ENCODE measurements at regions not wholly inside any gene's neighbourhood (a gene's known extent, or its start where the extent isn't known, plus 50 kb on each side); places are given as distances from the start of the nearest gene placed in this dataset.
"Not testable (repeated sequence)": the region's sequence is repeated elsewhere in the genome, so short reads cannot be mapped to it uniquely, and the experiment has no call there.

DNA sequence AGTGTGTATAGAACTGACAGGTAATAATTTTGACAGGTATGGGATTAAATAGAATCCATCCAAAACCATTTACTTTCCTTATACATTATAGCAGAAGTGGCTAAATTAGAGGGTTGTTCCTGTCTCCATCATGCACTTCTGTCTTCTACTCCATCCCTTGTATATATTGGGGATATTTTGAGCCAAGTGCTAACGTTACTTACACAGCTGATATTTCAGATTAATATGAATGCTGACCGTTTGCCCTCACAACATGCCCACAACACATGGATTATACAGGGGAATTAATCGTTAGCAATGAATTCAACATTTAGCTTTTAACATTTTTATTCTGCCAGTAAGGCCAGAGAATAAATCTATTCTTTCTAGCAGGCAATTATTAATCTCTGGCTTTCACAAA is 1125.0 kb upstream of the FAM98A start:
- H3K4ac ChIP-seq (ENCODE audit: low read depth, low read length) = no peak overlapping the region
- no peak overlapping the region for H3K9ac ChIP-seq (ENCODE audit: low read length)
- no peak overlapping the region for H3K56ac ChIP-seq (ENCODE audit: low read length)
- no peak overlapping the region for H3K23ac ChIP-seq (ENCODE audit: low read length)
- WGBS (ENCODE audit: extremely low coverage, insufficient coverage, low lambda C conversion rate) = no CpG with 5 or more reads among the region's 3 CpGs
- H2BK15ac ChIP-seq (replicated peaks; ENCODE audit: low read depth) = no peak overlapping the region
- H4K8ac ChIP-seq (ENCODE audit: low read depth, low read length) = no peak overlapping the region
- no peaks in the 10 kb centered on the region for H3K27me3 ChIP-seq (ENCODE audit: insufficient read depth, low read length, poor library complexity)
- DNase-seq = no peak
- no peak overlapping the region for H3K27ac ChIP-seq (ENCODE audit: low read depth, low read length)
- no peaks in the 10 kb centered on the region for H3K36me3 ChIP-seq (ENCODE audit: control insufficient read depth, insufficient read depth, low read length)
- no peak overlapping the region for H3K4me3 ChIP-seq (ENCODE audit: low read length)
- no peak overlapping the region for H4K5ac ChIP-seq (ENCODE audit: low read length)
- no peak overlapping the region for H2BK120ac ChIP-seq (ENCODE audit: low read depth, low read length)
- no peak overlapping the region for H2BK5ac ChIP-seq (ENCODE audit: low read length)
- no peak overlapping the region for H2AK5ac ChIP-seq (ENCODE audit: low read length)
- H3K4me1 ChIP-seq (ENCODE audit: control insufficient read depth, low read depth, low read length) = no peaks in the 10 kb centered on the region
- H3K79me2 ChIP-seq (ENCODE audit: control insufficient read depth, insufficient read depth, low read length) = no peaks in the 10 kb centered on the region
- H3K79me1 ChIP-seq (ENCODE audit: low read length) = no peaks in the 10 kb centered on the region
- H3K4me2 ChIP-seq (ENCODE audit: low read length) = no peak overlapping the region
- no peak overlapping the region for H3K18ac ChIP-seq (ENCODE audit: low read length)

DNA sequence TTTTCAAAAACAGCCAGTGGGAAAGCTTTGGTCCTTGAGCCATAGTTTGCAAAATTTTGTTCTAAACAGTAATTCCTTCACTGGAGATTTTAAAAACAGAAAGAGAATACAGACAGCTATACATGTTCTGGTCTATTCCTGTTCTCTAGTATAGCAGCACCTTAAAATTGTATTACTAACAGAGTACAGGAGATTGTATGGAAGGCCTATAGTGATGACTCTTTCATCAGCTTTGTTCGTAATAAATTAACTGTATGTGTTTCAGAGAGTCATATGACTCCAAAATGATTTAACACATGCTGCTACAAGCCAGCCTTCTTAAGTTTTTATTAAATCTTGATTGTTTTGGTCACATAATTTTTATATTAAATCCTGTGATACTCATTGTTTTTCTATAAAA is 1124.6 kb upstream of the FAM98A start:
- Histone ChIP-seq H4K8ac (ENCODE audit: low read depth, low read length) (no peak overlapping the region), H3K27ac (ENCODE audit: low read depth, low read length) (no peak overlapping the region), H3K18ac (ENCODE audit: low read length) (no peak overlapping the region), H3K79me2 (ENCODE audit: control insufficient read depth, insufficient read depth, low read length) (no peaks in the 10 kb centered on the region), H3K4ac (ENCODE audit: low read depth, low read length) (no peak overlapping the region), H3K23ac (ENCODE audit: low read length) (no peak overlapping the region), H3K4me2 (ENCODE audit: low read length) (no peak overlapping the region), H2AK5ac (ENCODE audit: low read length) (no peak overlapping the region), H3K9ac (ENCODE audit: low read length) (no peak overlapping the region), H2BK5ac (ENCODE audit: low read length) (no peak overlapping the region), H4K5ac (ENCODE audit: low read length) (no peak overlapping the region), H3K4me1 (ENCODE audit: control insufficient read depth, low read depth, low read length) (no peaks in the 10 kb centered on the region), H3K36me3 (ENCODE audit: control insufficient read depth, insufficient read depth, low read length) (no peaks in the 10 kb centered on the region), H3K79me1 (ENCODE audit: low read length) (no peaks in the 10 kb centered on the region), H3K4me3 (ENCODE audit: low read length) (no peak overlapping the region), H2BK120ac (ENCODE audit: low read depth, low read length) (no peak overlapping the region), H3K27me3 (ENCODE audit: insufficient read depth, low read length, poor library complexity) (no peaks in the 10 kb centered on the region), H2BK15ac (replicated peaks; ENCODE audit: low read depth) (no peak overlapping the region), H3K56ac (ENCODE audit: low read length) (no peak overlapping the region)
- no CpG with 5 or more reads among the region's 1 CpG for WGBS (ENCODE audit: extremely low coverage, insufficient coverage, low lambda C conversion rate)
- no peak for DNase-seq

- Histone ChIP-seq H2BK15ac (replicated peaks; ENCODE audit: low read depth) (no peak overlapping the region), H3K4me2 (ENCODE audit: low read length) (no peak overlapping the region), H3K79me2 (ENCODE audit: control insufficient read depth, insufficient read depth, low read length) (no peaks in the 10 kb centered on the region), H3K4me3 (ENCODE audit: low read length) (no peak overlapping the region), H3K18ac (ENCODE audit: low read length) (peak overlapping the region; percentile 25), H3K27ac (ENCODE audit: low read depth, low read length) (no peak overlapping the region), H3K79me1 (ENCODE audit: low read length) (no peaks in the 10 kb centered on the region), H3K27me3 (ENCODE audit: insufficient read depth, low read length, poor library complexity) (no peaks in the 10 kb centered on the region), H3K36me3 (ENCODE audit: control insufficient read depth, insufficient read depth, low read length) (no peaks in the 10 kb centered on the region), H2AK5ac (ENCODE audit: low read length) (no peak overlapping the region), H3K56ac (ENCODE audit: low read length) (no peak overlapping the region), H4K5ac (ENCODE audit: low read length) (no peak overlapping the region), H3K23ac (ENCODE audit: low read length) (no peak overlapping the region), H3K9ac (ENCODE audit: low read length) (no peak overlapping the region), H2BK5ac (ENCODE audit: low read length) (peak overlapping the region; percentile 75), H3K4me1 (ENCODE audit: control insufficient read depth, low read depth, low read length) (no peaks in the 10 kb centered on the region), H4K8ac (ENCODE audit: low read depth, low read length) (no peak overlapping the region), H2BK120ac (ENCODE audit: low read depth, low read length) (no peak overlapping the region), H3K4ac (ENCODE audit: low read depth, low read length) (peak overlapping the region; percentile 62)
- DNase-seq = no peak
- WGBS (ENCODE audit: extremely low coverage, insufficient coverage, low lambda C conversion rate) = no CpG with 5 or more reads among the region's 7 CpGs
These were observed 1120.1 kb upstream of the FAM98A start for GRCh38 chr2:34719206-34719605.

DNA sequence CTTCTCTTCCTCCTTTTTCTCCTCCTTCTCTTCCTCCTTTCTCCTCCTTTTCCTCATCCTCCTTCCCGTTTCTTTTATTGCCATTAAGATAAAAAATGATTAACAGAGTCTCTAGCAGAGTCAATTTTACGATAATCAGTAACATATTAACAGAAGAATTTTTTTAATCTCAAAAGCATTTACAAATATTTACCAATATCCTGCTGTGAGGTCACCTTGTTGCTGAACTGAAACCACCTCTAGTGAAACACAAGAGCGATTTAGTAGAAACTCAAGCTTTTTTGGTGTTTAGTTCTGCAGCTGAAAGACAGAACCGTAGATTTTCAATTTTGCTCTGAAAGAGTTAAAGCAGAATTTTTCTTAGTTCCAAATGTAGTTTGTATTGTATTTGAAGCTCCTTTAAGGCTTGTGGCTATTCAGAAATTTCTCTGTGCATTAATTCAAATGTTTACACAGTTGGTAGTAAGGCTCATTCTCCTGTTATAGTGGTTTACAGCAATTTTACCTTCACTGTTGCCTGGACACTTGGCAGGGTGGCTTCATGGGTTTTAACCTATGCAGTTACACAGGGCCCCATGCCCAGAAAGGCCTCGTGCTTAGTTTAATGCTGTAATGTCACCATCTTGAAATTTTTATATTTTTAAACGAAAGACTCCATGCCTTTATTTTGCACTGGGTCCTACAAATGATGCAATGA is 1106.6 kb upstream of the FAM98A start:
- WGBS (ENCODE audit: extremely low coverage, insufficient coverage, low lambda C conversion rate) = 100% methylated on average over 1 of the region's 6 CpGs
- Histone ChIP-seq H3K27ac (ENCODE audit: low read depth, low read length) (no peak overlapping the region), H2AK5ac (ENCODE audit: low read length) (no peak overlapping the region), H4K5ac (ENCODE audit: low read length) (no peak overlapping the region), H3K18ac (ENCODE audit: low read length) (peak overlapping the region; percentile 75), H3K27me3 (ENCODE audit: insufficient read depth, low read length, poor library complexity) (no peaks in the 10 kb centered on the region), H3K4me3 (ENCODE audit: low read length) (no peak overlapping the region), H3K79me1 (ENCODE audit: low read length) (no peaks in the 10 kb centered on the region), H2BK5ac (ENCODE audit: low read length) (no peak overlapping the region), H3K4me2 (ENCODE audit: low read length) (no peak overlapping the region), H2BK120ac (ENCODE audit: low read depth, low read length) (peak overlapping the region; percentile 61), H3K4me1 (ENCODE audit: control insufficient read depth, low read depth, low read length) (no peaks in the 10 kb centered on the region), H3K36me3 (ENCODE audit: control insufficient read depth, insufficient read depth, low read length) (no peaks in the 10 kb centered on the region), H3K4ac (ENCODE audit: low read depth, low read length) (no peak overlapping the region), H3K79me2 (ENCODE audit: control insufficient read depth, insufficient read depth, low read length) (no peaks in the 10 kb centered on the region), H3K56ac (ENCODE audit: low read length) (no peak overlapping the region), H2BK15ac (replicated peaks; ENCODE audit: low read depth) (peak overlapping the region; percentile 36), H4K8ac (ENCODE audit: low read depth, low read length) (no peak overlapping the region), H3K9ac (ENCODE audit: low read length) (no peak overlapping the region), H3K23ac (ENCODE audit: low read length) (no peak overlapping the region)
- no peak for DNase-seq

DNA sequence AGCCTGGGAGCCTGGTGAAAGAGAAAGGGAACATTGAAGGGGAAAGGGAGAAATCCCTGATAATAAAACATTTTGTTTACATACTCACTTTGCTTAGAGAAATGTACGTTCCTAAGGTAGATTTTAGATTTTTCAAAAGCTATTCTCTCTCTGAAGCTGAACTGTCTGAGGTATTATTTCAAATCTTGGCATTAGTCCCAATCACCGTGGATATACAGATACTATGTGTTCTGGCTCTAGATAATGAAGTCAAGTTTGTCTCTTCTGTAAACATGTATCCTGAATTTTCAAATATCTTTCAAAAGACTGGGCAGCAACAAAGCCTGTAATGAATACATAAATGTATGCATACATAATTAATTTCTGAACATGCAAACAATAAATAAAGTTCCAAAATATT is 1104.2 kb upstream of the FAM98A start:
- no peak overlapping the region for H3K9ac ChIP-seq (ENCODE audit: low read length)
- H4K5ac ChIP-seq (ENCODE audit: low read length) = no peak overlapping the region
- H3K23ac ChIP-seq (ENCODE audit: low read length) = no peak overlapping the region
- H3K4me3 ChIP-seq (ENCODE audit: low read length) = no peak overlapping the region
- H2BK15ac ChIP-seq (replicated peaks; ENCODE audit: low read depth) = no peak overlapping the region
- H3K56ac ChIP-seq (ENCODE audit: low read length) = no peak overlapping the region
- H2BK120ac ChIP-seq (ENCODE audit: low read depth, low read length) = no peak overlapping the region
- no peak overlapping the region for H4K8ac ChIP-seq (ENCODE audit: low read depth, low read length)
- H3K4ac ChIP-seq (ENCODE audit: low read depth, low read length) = peak overlapping the region; percentile 70
- WGBS (ENCODE audit: extremely low coverage, insufficient coverage, low lambda C conversion rate) = no CpG with 5 or more reads among the region's 2 CpGs
- no peaks in the 10 kb centered on the region for H3K36me3 ChIP-seq (ENCODE audit: control insufficient read depth, insufficient read depth, low read length)
- DNase-seq = no peak
- H3K79me2 ChIP-seq (ENCODE audit: control insufficient read depth, insufficient read depth, low read length) = no peaks in the 10 kb centered on the region
- H3K27me3 ChIP-seq (ENCODE audit: insufficient read depth, low read length, poor library complexity) = no peaks in the 10 kb centered on the region
- no peak overlapping the region for H2BK5ac ChIP-seq (ENCODE audit: low read length)
- no peaks in the 10 kb centered on the region for H3K79me1 ChIP-seq (ENCODE audit: low read length)
- no peak overlapping the region for H2AK5ac ChIP-seq (ENCODE audit: low read length)
- H3K4me2 ChIP-seq (ENCODE audit: low read length) = no peak overlapping the region
- H3K27ac ChIP-seq (ENCODE audit: low read depth, low read length) = peak overlapping the region; percentile 51
- peak overlapping the region; percentile 95 for H3K18ac ChIP-seq (ENCODE audit: low read length)
- no peaks in the 10 kb centered on the region for H3K4me1 ChIP-seq (ENCODE audit: control insufficient read depth, low read depth, low read length)

- H2BK15ac ChIP-seq (replicated peaks; ENCODE audit: low read depth); H3K79me1 ChIP-seq (ENCODE audit: low read length); H3K4me1 ChIP-seq (ENCODE audit: control insufficient read depth, low read depth, low read length); H3K23ac ChIP-seq (ENCODE audit: low read length); H3K4me3 ChIP-seq (ENCODE audit: low read length); H3K79me2 ChIP-seq (ENCODE audit: control insufficient read depth, insufficient read depth, low read length); H3K27me3 ChIP-seq (ENCODE audit: insufficient read depth, low read length, poor library complexity); H3K56ac ChIP-seq (ENCODE audit: low read length); H3K36me3 ChIP-seq (ENCODE audit: control insufficient read depth, insufficient read depth, low read length); H2AK5ac ChIP-seq (ENCODE audit: low read length); H3K4me2 ChIP-seq (ENCODE audit: low read length); H3K9ac ChIP-seq (ENCODE audit: low read length); H3K27ac ChIP-seq (ENCODE audit: low read depth, low read length); H4K8ac ChIP-seq (ENCODE audit: low read depth, low read length); H2BK5ac ChIP-seq (ENCODE audit: low read length); H4K5ac ChIP-seq (ENCODE audit: low read length): not testable (repeated sequence)
- Histone ChIP-seq H3K18ac (ENCODE audit: low read length) (peak overlapping the region; percentile 95), H3K4ac (ENCODE audit: low read depth, low read length) (peak overlapping the region; percentile 70), H2BK120ac (ENCODE audit: low read depth, low read length) (peak overlapping the region; percentile 55)
- WGBS (ENCODE audit: extremely low coverage, insufficient coverage, low lambda C conversion rate) = no CpG with 5 or more reads among the region's 6 CpGs
- DNase-seq = peak; percentile 76
These were observed 1103.3 kb upstream of the FAM98A start for GRCh38 chr2:34702391-34702790.
